ENCODE measurements at regions not wholly inside any gene's neighbourhood (a gene's known extent, or its start where the extent isn't known, plus 50 kb on each side); places are given as distances from the start of the nearest gene placed in this dataset.
A peak's percentile ranks its signal among the peaks of the same experiment; 100 is the strongest.

DNA sequence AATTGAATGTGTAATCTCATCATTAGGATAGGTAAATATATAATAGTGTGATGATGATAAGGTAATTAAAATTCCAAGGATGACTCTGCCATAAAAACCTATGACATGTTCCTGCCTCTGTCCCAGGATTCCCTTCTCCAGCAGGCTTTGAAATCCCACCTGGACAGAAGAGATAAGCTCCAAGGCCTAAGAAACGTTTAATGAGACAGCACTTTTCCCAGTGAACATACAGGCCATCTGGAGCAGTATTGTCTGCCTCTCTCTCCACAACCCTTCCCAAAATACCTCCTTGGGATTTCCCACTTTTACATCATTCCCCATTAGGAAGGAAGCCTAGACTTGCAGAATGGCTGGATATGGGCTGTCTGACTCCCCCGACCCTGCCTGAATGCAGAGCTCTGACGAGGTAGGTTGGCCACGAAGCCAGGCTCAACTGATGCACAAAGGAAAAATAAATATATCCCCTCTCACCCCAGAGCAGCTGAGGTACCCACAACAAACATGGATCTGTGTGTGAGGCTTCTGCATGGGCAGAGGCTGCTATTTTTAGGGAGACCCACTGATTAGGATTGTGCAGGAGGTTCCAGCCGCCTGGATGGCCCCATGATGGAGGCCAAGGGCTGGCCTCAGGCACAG, 71.0 kb downstream of the TMPRSS5 start:
- peaks cover 23% of the 10 kb centered on the region for H3K27me3 ChIP-seq
- TF ChIP-seq EZH2 (IDR thresholded peaks at IDR 0.05) (no peak), CTCF (IDR thresholded peaks at IDR 0.05) (no peak), EZH2phosphoT487 (IDR thresholded peaks at IDR 0.05) (no peak)
- peaks cover under 1% of the 10 kb centered on the region for H3F3A ChIP-seq (ENCODE audit: low read depth)
- Mint-ChIP-seq H3K36me3 (no peaks in the 10 kb centered on the region), H3K27me3 (ENCODE audit: insufficient read depth, low read depth) (peaks cover 1% of the 10 kb centered on the region), H3K4me1 (peaks cover 2% of the 10 kb centered on the region), H3K27ac (no peak overlapping the region), H3K4me3 (no peak overlapping the region), H3K9me3 (no peaks in the 10 kb centered on the region)
- H3K36me3 ChIP-seq, result no peaks in the 10 kb centered on the region
- DNase-seq (ENCODE audit: low spot score), result no peak
- H3K9ac ChIP-seq, result no peak overlapping the region
- H2AFZ ChIP-seq (replicated peaks), result no peak overlapping the region
- H3K4me2 ChIP-seq, result no peak overlapping the region
- H4K20me1 ChIP-seq (ENCODE audit: low read depth), result no peaks in the 10 kb centered on the region
- H3K27ac ChIP-seq, result no peak overlapping the region
- no peaks in the 10 kb centered on the region for H3K9me3 ChIP-seq (ENCODE audit: low read depth)
- H3K4me3 ChIP-seq, result no peak overlapping the region
- no peaks in the 10 kb centered on the region for H3K79me2 ChIP-seq (ENCODE audit: low read depth)
- H3K4me1 ChIP-seq, result no peaks in the 10 kb centered on the region

- Histone ChIP-seq H3K4me3 (no peak overlapping the region), H4K20me1 (ENCODE audit: low read depth) (no peaks in the 10 kb centered on the region), H3F3A (ENCODE audit: low read depth) (peaks cover 22% of the 10 kb centered on the region), H3K4me2 (no peak overlapping the region), H2AFZ (replicated peaks) (no peak overlapping the region), H3K27ac (no peak overlapping the region), H3K36me3 (no peaks in the 10 kb centered on the region), H3K9me3 (ENCODE audit: low read depth) (no peaks in the 10 kb centered on the region), H3K27me3 (peaks cover 31% of the 10 kb centered on the region), H3K9ac (no peak overlapping the region), H3K4me1 (peaks cover 17% of the 10 kb centered on the region), H3K79me2 (ENCODE audit: low read depth) (no peaks in the 10 kb centered on the region)
- no peak overlapping the region for H3K4me3 Mint-ChIP-seq
- H3K27ac Mint-ChIP-seq, result no peak overlapping the region
- TF ChIP-seq EZH2phosphoT487 (IDR thresholded peaks at IDR 0.05) (no peak), EZH2 (IDR thresholded peaks at IDR 0.05) (no peak), CTCF (IDR thresholded peaks at IDR 0.05) (no peak)
- no peak for DNase-seq (ENCODE audit: low spot score)
- H3K36me3 Mint-ChIP-seq, result no peaks in the 10 kb centered on the region
- H3K4me1 Mint-ChIP-seq, result peaks cover 12% of the 10 kb centered on the region
- peaks cover 2% of the 10 kb centered on the region for H3K27me3 Mint-ChIP-seq (ENCODE audit: insufficient read depth, low read depth)
- no peaks in the 10 kb centered on the region for H3K9me3 Mint-ChIP-seq
Observed at GRCh38 chr11:113632981-113633380, 73.1 kb downstream of the TMPRSS5 start.

GRCh38 chr11:113629562-113629961, 76.5 kb downstream of the TMPRSS5 start:
- Mint-ChIP-seq H3K4me1 (peaks cover 10% of the 10 kb centered on the region), H3K9me3 (no peaks in the 10 kb centered on the region), H3K4me3 (no peak overlapping the region), H3K36me3 (no peaks in the 10 kb centered on the region), H3K27me3 (ENCODE audit: insufficient read depth, low read depth) (peaks cover 2% of the 10 kb centered on the region), H3K27ac (no peak overlapping the region)
- H3K4me2 ChIP-seq, result peak overlapping the region; percentile 69
- H3K4me1 ChIP-seq, result peaks cover 17% of the 10 kb centered on the region
- H3K27ac ChIP-seq, result no peak overlapping the region
- H3K79me2 ChIP-seq (ENCODE audit: low read depth), result no peaks in the 10 kb centered on the region
- H3K4me3 ChIP-seq, result no peak overlapping the region
- H2AFZ ChIP-seq (replicated peaks), result no peak overlapping the region
- no peak for TF ChIP-seq CTCF (IDR thresholded peaks at IDR 0.05)
- TF ChIP-seq EZH2 (IDR thresholded peaks at IDR 0.05), result no peak
- TF ChIP-seq EZH2phosphoT487 (IDR thresholded peaks at IDR 0.05), result no peak
- H3F3A ChIP-seq (ENCODE audit: low read depth), result peaks cover 28% of the 10 kb centered on the region
- H3K9me3 ChIP-seq (ENCODE audit: low read depth), result no peaks in the 10 kb centered on the region
- no peaks in the 10 kb centered on the region for H3K36me3 ChIP-seq
- no peaks in the 10 kb centered on the region for H4K20me1 ChIP-seq (ENCODE audit: low read depth)
- H3K9ac ChIP-seq, result no peak overlapping the region
- peaks cover 49% of the 10 kb centered on the region for H3K27me3 ChIP-seq
- no peak for DNase-seq (ENCODE audit: low spot score)

All from neural progenitor cell (in vitro differentiated cells).